Breast epithelium (tissue), 4 donors: ENCODE measurements at regions not wholly inside any gene's neighbourhood (a gene's known extent, or its start where the extent isn't known, plus 50 kb on each side); places are given as distances from the start of the nearest gene placed in this dataset.

Experiments used
- DNase-seq, 2 donors: peaks; one replicate each; pipeline ENCODE4 v3.0.0-alpha.2; 2019; ENCODE audit warnings: low spot score in 2 of 2
- H3K27ac ChIP-seq, 2 donors: fragments of 200-600 bp; sonication (generic) in 1 of 2; one replicate each; pipeline ENCODE4 v1.5.1; 2016 to 2019; ENCODE audit warnings: mild to moderate bottlenecking in 1 of 2
- H3K27me3 ChIP-seq, 2 donors: fragments of 200-600 bp; sonication (generic) in 1 of 2; one replicate each; pipeline versions ENCODE4 v1.5.1 to v1.6.0; 2017 to 2019; ENCODE audit warnings: control low read depth in 1 of 2, mild to moderate bottlenecking in 1 of 2
- H3K36me3 ChIP-seq: fragments of 200-600 bp; one replicate; pipeline ENCODE4 v1.5.1; 2019
- H3K4me1 ChIP-seq, 2 donors: fragments of 200-600 bp; sonication (generic); one replicate each; pipeline ENCODE4 v1.5.1; 2016 to 2019; ENCODE audit warnings: control low read depth in 1 of 2
- H3K4me3 ChIP-seq, 3 donors: fragments of 200-600 bp; sonication (generic); 1 replicate in 2 of 3; 2 replicates in 1 of 3; pipeline ENCODE4 v1.5.1; 2016 to 2019; ENCODE audit warnings: mild to moderate bottlenecking in 3 of 3, moderate library complexity in 2 of 3
- H3K9me3 ChIP-seq, 2 donors: fragments of 200-600 bp; sonication (generic) in 1 of 2; one replicate each; pipeline ENCODE4 v1.5.1; 2016 to 2019; ENCODE audit warnings: control low read depth in 1 of 2
- POLR2A ChIP-seq: fragments of 450-650 bp; IDR thresholded peaks from one replicate; pipeline ENCODE4 v1.6.1; 2016; ENCODE audit warnings: antibody characterized with exemption, mild to moderate bottlenecking, moderate library complexity
- POLR2AphosphoS5 ChIP-seq, 3 donors: sonication (generic); formaldehyde crosslinking; IDR thresholded peaks; one replicate each; pipeline ENCODE4 v1.6.1; 2017; ENCODE audit warnings: antibody characterized with exemption in 3 of 3
- intact Hi-C: fragments of 100-400 bp; cut with DNase I; formaldehyde crosslinking; loops from one replicate; pipeline ENCODE4 v1.15.1; 2023; ENCODE audit warnings: low total_unique reads
- TF ChIP-seq, protein P1 (sequence below), 3 donors: fragments of 450-650 bp; IDR thresholded peaks; one replicate each; pipeline ENCODE4 v1.5.1; 2016 to 2017; ENCODE audit warnings: antibody characterized with exemption in 3 of 3, mild to moderate bottlenecking in 3 of 3, moderate library complexity in 3 of 3

DNA sequence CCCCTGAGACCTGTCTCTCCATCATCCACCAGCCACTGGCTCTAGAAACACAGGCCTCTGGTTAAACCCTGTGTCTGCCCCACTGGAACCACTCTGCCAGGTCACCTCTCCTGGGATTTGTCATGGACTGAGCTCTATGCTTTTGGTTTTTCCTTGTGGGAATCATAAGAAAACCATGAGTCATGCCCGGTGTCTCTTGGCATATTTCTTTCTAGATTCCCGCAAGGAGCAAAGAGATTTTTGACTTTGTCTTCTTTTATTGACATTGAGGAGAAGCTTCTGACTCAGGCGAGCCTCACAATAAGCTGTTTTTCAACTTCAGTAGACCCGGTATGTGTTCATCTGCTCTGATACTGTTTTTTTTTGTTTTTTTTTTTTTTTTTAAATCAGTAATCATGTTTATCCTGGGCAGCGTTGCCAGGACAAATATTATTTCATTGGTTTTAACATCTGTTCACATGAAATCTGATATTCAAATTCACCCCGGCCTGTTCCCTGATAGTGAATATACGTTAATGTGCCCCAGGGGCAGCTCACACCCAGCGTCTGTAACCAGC, 207.1 kb downstream of the ACKR3 start:
- no peak for TF ChIP-seq POLR2A
- TF ChIP-seq, protein P1, sequence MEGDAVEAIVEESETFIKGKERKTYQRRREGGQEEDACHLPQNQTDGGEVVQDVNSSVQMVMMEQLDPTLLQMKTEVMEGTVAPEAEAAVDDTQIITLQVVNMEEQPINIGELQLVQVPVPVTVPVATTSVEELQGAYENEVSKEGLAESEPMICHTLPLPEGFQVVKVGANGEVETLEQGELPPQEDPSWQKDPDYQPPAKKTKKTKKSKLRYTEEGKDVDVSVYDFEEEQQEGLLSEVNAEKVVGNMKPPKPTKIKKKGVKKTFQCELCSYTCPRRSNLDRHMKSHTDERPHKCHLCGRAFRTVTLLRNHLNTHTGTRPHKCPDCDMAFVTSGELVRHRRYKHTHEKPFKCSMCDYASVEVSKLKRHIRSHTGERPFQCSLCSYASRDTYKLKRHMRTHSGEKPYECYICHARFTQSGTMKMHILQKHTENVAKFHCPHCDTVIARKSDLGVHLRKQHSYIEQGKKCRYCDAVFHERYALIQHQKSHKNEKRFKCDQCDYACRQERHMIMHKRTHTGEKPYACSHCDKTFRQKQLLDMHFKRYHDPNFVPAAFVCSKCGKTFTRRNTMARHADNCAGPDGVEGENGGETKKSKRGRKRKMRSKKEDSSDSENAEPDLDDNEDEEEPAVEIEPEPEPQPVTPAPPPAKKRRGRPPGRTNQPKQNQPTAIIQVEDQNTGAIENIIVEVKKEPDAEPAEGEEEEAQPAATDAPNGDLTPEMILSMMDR (IDR thresholded peaks at IDR 0.05) = no peak
- no peak for TF ChIP-seq POLR2AphosphoS5 (IDR thresholded peaks at IDR 0.05)
- H3K4me3 ChIP-seq = no peak overlapping the region
- no peaks in the 10 kb centered on the region for H3K27me3 ChIP-seq
- no peaks in the 10 kb centered on the region for H3K36me3 ChIP-seq
- no peak for DNase-seq
- no peaks in the 10 kb centered on the region for H3K4me1 ChIP-seq
- intact Hi-C loops = no loop called here
- no peaks in the 10 kb centered on the region for H3K9me3 ChIP-seq
- no peak overlapping the region for H3K27ac ChIP-seq

DNA sequence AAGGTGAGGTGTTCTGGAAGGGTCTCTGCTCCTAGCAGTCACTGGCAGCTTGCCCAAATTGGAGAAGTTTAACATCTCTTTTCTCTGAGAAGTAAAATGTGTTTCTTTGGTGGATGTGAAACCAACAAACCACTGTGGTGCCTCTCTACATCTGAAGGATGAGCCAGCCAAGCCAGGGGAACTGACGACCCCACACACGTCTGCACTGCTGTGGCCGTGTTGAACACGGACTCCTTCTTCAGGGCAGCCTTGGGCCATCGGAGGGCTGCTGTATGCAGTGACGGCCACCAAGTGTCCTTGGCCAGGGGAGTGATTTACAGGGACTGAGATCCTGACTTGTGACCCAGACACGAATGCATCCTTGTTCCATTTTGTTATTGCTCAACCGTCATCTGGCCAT, 207.8 kb downstream of the ACKR3 start:
- Histone ChIP-seq H3K4me1 (no peaks in the 10 kb centered on the region), H3K27me3 (no peaks in the 10 kb centered on the region), H3K27ac (no peak overlapping the region), H3K9me3 (no peaks in the 10 kb centered on the region), H3K36me3 (no peaks in the 10 kb centered on the region), H3K4me3 (no peak overlapping the region)
- DNase-seq = no peak
- intact Hi-C loops = no loop called here
- TF ChIP-seq POLR2A (no peak), POLR2AphosphoS5 (IDR thresholded peaks at IDR 0.05) (no peak)
- TF ChIP-seq, protein P1 (IDR thresholded peaks at IDR 0.05) = no peak

DNA sequence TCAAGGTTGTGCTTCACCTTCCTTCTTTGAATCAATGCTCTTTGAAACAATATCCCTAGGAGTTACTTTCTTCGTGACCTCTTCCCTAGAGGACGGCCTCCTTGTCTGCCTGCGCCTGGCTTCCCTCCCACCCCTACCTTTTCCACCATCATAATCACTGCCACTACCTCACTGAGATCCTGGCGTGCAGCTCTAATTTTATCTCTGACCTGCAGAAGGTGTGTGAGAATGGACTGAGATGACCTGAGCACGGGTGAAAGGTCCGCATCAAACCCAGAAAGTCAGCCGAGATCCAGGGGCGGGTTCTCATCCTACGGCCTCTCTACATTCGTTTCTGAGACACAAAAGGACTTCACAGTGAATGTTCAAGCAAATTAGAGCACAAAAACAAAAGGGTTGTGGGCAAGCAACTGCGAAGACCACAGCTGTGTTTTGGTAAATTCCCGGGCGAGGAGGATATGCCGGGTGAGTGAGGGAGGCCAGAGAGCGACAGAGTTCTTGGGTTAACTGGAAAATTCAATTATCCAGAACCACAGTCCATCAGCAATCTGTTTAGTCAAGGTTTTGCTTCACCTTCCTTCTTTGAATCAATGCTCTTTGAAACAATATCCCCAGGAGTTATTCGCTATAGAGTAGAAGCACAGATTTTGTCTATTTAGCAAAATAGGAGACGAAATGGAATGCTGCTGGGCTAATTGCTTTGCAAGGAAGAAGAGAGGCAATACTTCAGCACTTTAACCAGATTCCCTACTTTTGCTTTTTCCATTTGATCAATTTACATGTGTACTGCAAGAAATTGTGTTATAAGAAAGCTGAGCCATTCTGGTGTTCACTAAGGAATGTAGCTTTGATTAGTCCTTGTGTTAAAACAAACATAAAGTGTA, 212.6 kb downstream of the ACKR3 start:
- intact Hi-C loops = no loop called here
- no peak overlapping the region for H3K27ac ChIP-seq
- DNase-seq = no peak
- no peak for TF ChIP-seq POLR2A
- TF ChIP-seq, protein P1 (IDR thresholded peaks at IDR 0.05) = no peak
- no peak for TF ChIP-seq POLR2AphosphoS5 (IDR thresholded peaks at IDR 0.05)
- no peak overlapping the region for H3K4me3 ChIP-seq
- H3K9me3 ChIP-seq = no peaks in the 10 kb centered on the region
- H3K4me1 ChIP-seq = no peaks in the 10 kb centered on the region
- no peaks in the 10 kb centered on the region for H3K36me3 ChIP-seq
- no peaks in the 10 kb centered on the region for H3K27me3 ChIP-seq

DNA sequence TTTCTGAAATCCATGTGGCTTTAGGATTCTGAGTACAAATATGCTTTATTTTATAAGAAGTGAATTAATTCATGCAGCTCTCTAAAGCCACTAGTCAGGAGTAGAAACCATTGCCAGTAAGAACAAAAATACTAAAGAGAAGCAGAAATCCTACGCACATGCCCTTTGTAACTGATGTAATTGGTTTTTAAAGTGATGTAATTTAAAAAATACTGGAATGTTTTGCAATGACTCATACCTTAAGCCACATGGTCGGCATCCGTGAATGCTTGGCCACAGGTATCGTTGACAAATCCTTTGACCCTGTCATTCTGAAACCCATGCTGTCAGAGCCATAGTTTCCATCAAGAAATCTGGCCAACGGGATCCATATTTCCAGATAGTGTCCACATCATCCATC, 213.3 kb downstream of the ACKR3 start:
- H3K36me3 ChIP-seq = no peaks in the 10 kb centered on the region
- no peaks in the 10 kb centered on the region for H3K4me1 ChIP-seq
- intact Hi-C loops = no loop called here
- TF ChIP-seq, protein P1 (IDR thresholded peaks at IDR 0.05) = no peak
- no peak for TF ChIP-seq POLR2A
- no peak for TF ChIP-seq POLR2AphosphoS5 (IDR thresholded peaks at IDR 0.05)
- no peaks in the 10 kb centered on the region for H3K9me3 ChIP-seq
- H3K27ac ChIP-seq = no peak overlapping the region
- H3K27me3 ChIP-seq = no peaks in the 10 kb centered on the region
- DNase-seq = no peak
- H3K4me3 ChIP-seq = no peak overlapping the region

DNA sequence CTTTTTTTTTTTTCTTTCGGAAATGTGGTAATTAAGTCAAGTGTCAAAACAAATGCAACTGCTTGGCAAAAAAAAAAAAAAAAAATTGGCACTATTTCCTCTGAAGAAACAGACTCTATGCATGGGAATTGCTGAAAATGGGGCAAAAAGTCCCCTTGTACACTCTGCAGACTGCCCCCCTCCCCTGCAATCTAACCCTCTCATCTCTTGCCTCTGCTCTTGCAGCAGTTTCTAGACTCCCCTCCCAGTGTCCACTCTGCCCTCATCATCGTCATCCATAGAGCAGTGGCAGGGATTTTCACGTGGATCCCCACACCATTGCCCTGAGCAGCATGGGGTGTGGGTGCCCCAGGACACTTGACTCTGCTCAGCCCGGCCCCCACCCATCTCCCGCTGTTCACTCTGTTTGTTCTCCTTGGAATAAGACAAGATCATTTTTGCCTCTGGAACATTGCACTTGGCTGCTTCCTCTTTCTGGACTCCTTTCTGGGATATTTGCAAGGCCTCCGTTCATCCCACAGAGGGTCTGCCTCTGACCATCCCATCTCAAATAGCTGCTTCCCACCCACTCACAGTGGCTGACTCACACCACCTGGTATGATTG, 213.9 kb downstream of the ACKR3 start:
- Histone ChIP-seq H3K36me3 (no peaks in the 10 kb centered on the region), H3K9me3 (no peaks in the 10 kb centered on the region), H3K4me3 (no peak overlapping the region), H3K27me3 (no peaks in the 10 kb centered on the region), H3K27ac (no peak overlapping the region), H3K4me1 (no peaks in the 10 kb centered on the region)
- DNase-seq = no peak
- TF ChIP-seq POLR2A = no peak
- TF ChIP-seq, protein P1 (IDR thresholded peaks at IDR 0.05) = no peak
- TF ChIP-seq POLR2AphosphoS5 (IDR thresholded peaks at IDR 0.05) = no peak
- intact Hi-C loops = no loop called here
